GM19468 (cell line): ENCODE measurements at regions not wholly inside any gene's neighbourhood (a gene's known extent, or its start where the extent isn't known, plus 50 kb on each side); places are given as distances from the start of the nearest gene placed in this dataset.

Experiments used
- ATAC-seq: cut with Tn5 transposase; IDR thresholded peaks from one replicate; pipeline ENCODE4 v1.9.1; 2021; ENCODE audit warnings: mild to moderate bottlenecking, moderate library complexity, moderate number of reproducible peaks; ENCODE audit not compliant: unreplicated experiment; ENCODE audit errors: extremely low read depth

- no peak for ATAC-seq
These were observed 55.5 kb downstream of the GSPT2 start for GRCh38 chrX:51798701-51799100.

GRCh38 chrX:51802917-51803688 is 59.9 kb downstream of the GSPT2 start:
- peak; percentile 78 for ATAC-seq

GRCh38 chrX:51803833-51804232 is 60.6 kb downstream of the GSPT2 start:
- ATAC-seq, result no peak

DNA sequence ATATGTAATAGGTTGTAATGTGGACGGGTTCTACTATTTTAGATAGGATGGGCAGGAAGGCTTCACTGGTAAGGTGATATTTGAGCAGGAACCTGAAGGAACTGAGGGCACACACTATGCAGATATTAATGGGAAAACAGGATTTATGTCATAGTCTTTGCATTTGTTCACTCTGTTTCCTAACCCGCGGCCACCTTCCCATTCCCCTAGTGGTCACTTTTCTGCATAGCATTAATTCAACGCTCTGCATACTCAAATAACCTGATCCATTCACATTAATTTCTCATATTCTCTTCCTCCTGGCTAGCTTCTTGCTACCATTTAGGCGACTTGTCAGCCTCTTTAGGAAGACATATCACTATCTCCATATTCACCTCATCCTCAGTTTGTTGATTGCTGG is 61.5 kb downstream of the GSPT2 start:
- ATAC-seq, result no peak

GRCh38 chrX:51813886-51814460 is 70.7 kb downstream of the GSPT2 start:
- no peak for ATAC-seq

DNA sequence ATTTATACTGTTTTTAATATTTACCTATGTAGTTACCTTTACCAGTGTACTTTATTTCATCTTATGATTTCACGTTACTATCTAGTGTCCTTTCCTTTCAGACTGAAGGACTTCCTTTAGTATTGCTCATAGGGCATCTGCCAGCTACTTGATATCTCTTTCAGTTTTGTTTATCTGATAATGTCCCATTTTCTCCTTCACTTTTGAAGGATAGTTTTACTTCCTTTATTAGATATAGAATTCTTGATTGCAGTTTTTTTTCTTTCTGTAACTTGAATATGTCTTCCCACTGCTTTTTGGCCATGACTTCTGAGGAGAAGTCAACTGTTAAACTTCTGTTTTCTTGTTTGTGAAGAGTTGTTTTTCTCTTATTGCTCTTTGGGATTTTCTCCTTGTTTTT is 69.4 kb upstream of the MAGED1 start:
- no peak for ATAC-seq

DNA sequence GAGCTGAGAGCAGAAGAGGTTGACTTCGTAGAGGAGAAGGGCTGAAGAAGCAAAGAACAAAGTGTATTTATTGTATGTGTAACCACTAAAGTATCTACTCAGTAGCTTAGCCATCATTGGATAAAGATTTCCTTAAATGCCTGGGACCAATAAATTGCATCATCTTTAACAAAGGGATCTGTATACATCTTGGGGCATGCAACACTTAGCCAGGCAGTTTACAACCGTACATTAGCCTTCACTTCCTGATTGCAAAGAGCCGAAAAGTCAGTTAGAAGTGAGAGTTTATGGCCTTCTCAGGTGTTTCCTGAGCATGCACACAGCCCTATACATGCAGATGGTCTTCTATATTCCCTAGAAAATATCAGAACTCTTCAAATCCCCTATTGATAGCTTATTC is 68.0 kb upstream of the MAGED1 start:
- no peak for ATAC-seq

DNA sequence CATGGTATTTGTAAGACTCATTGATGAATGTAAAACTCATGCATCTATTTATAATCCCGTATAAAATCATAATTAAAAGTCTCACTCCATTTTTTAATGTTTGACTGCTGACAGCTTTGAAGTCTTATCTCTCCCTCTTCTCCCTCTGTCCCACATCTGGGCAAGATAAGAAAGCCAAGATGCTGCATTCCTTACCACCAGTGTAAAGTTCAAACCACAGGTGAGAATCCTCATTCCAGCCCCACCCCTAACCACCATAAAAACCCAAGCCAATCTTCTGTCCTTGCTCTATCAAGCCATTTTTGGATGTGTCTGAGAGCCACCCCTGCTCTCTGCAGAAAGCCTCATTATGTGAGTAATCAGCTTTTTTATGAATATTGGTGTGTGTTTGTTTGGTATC is 59.3 kb upstream of the MAGED1 start:
- no peak for ATAC-seq

DNA sequence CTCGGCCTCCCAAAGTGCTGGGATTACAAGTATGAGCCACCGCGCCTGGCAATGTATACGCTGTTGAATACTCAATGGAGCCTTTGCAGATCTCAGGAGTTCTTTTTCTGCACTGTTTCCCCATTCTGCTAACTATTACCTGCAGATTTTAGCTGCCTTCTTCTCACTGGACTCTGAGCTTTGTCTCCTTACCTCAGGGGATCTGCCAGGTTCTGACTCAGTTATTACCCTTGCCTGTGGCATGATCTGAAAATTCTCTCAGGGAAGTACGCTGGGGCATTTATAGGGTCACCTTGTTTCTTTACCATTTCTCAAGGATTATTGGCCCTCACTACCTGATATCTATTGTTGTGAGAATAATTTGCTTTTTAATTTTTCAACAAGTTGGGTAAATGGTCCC is 56.6 kb upstream of the MAGED1 start:
- no peak for ATAC-seq

GRCh38 chrX:51837451-51837850 is 56.0 kb upstream of the MAGED1 start:
- ATAC-seq, result no peak

- no peak for ATAC-seq
These were observed 55.5 kb upstream of the MAGED1 start for GRCh38 chrX:51837921-51838320.
